ENCODE measurements at regions not wholly inside any gene's neighbourhood (a gene's known extent, or its start where the extent isn't known, plus 50 kb on each side); places are given as distances from the start of the nearest gene placed in this dataset.

GRCh38 chr12:25710128-25710527 is 157.0 kb upstream of the LMNTD1 start:
- TF ChIP-seq CTCF (IDR thresholded peaks at IDR 0.05): no peak
- no peak for TF ChIP-seq EZH2phosphoT487 (IDR thresholded peaks at IDR 0.05)
- TF ChIP-seq EZH2 (IDR thresholded peaks at IDR 0.05): no peak

All from neural progenitor cell (in vitro differentiated cells).